ENCODE measurements at regions not wholly inside any gene's neighbourhood (a gene's known extent, or its start where the extent isn't known, plus 50 kb on each side); places are given as distances from the start of the nearest gene placed in this dataset.

DNA sequence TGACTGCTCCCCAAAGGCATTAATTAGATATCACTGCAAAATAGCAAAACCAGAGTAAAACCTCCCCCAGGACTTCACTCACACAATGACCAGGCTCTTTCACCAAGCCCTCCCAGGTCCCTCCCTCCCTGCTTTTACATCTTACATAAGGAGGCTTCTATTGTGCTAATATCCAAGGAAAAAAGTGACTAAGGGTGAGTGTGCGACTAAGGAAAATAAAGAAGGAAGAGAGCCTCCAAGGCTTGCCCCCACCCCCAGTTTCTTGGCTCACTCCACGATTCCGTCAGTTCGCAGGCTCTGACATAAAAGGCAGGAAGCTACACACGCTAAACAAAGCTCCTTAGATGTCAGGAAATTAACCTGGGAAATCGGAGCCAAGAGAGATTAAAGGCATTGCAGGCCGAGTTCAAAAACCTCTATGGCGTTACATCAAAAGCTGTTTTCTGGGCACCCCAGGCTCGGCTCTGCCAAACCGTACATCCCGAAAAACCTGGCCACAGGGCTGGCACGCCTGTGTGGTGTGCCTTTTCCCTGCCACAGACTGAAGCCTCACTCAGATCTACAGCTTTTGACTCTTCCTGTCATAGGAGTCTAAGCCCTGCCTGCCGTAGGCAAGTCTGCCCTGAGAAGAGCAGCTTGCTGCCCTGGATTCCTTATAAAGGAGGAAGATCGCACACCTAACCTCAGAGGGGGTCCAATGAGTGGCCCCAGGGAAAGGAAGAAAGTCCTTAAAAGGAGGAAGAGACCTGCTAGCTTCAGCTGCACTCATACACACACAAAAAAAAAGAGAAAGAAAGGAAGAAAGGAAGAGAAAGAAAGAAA, 67.0 kb upstream of the SERP2 start:
- CTCF ChIA-PET: no interaction called here
- Mint-ChIP-seq H3K27me3 (ENCODE audit: insufficient read depth, unreplicated experiment) (no peaks in the 10 kb centered on the region), H3K4me3 (ENCODE audit: unreplicated experiment) (no peak overlapping the region), H3K36me3 (ENCODE audit: insufficient read depth, unreplicated experiment) (no peaks in the 10 kb centered on the region), H3K4me1 (ENCODE audit: low read depth, unreplicated experiment) (peaks cover 19% of the 10 kb centered on the region), H3K27ac (ENCODE audit: unreplicated experiment) (peak overlapping the region; percentile 55), H3K9me3 (ENCODE audit: unreplicated experiment) (no peaks in the 10 kb centered on the region)
- Histone ChIP-seq H3K4me3 (ENCODE audit: low read depth, low read length) (no peak overlapping the region), H3K36me3 (ENCODE audit: control insufficient read depth, insufficient read depth, low read length) (no peaks in the 10 kb centered on the region), H3K27me3 (replicated peaks; ENCODE audit: control insufficient read depth, insufficient read depth, low read length) (no peaks in the 10 kb centered on the region), H3K9me3 (no peaks in the 10 kb centered on the region), H3K4me1 (peaks cover 6% of the 10 kb centered on the region; the same call in 1 of the 2 replicates)
- no TSS peak for BruUV-seq (replicated peaks)
- POLR2A ChIA-PET: interaction anchor here (1.0 kb wide), 1 partner anchor 130 kb away, joined by 3 read pairs; no protein-coding TSS in a partner anchor
- TF ChIP-seq, protein P1, sequence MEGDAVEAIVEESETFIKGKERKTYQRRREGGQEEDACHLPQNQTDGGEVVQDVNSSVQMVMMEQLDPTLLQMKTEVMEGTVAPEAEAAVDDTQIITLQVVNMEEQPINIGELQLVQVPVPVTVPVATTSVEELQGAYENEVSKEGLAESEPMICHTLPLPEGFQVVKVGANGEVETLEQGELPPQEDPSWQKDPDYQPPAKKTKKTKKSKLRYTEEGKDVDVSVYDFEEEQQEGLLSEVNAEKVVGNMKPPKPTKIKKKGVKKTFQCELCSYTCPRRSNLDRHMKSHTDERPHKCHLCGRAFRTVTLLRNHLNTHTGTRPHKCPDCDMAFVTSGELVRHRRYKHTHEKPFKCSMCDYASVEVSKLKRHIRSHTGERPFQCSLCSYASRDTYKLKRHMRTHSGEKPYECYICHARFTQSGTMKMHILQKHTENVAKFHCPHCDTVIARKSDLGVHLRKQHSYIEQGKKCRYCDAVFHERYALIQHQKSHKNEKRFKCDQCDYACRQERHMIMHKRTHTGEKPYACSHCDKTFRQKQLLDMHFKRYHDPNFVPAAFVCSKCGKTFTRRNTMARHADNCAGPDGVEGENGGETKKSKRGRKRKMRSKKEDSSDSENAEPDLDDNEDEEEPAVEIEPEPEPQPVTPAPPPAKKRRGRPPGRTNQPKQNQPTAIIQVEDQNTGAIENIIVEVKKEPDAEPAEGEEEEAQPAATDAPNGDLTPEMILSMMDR (IDR thresholded peaks at IDR 0.05; ENCODE audit: insufficient read depth in 1 of 2, low read depth in 1 of 2, low read length in 1 of 2, severe bottlenecking in 1 of 2, unreplicated experiment in 1 of 2): no peak
- no peak for DNase-seq
- intact Hi-C loops (cut with micrococcal nuclease; ENCODE audit: unreplicated experiment): loop anchor here (2.0 kb wide), 1 partner anchor 130 kb away; no protein-coding TSS in a partner anchor

DNA sequence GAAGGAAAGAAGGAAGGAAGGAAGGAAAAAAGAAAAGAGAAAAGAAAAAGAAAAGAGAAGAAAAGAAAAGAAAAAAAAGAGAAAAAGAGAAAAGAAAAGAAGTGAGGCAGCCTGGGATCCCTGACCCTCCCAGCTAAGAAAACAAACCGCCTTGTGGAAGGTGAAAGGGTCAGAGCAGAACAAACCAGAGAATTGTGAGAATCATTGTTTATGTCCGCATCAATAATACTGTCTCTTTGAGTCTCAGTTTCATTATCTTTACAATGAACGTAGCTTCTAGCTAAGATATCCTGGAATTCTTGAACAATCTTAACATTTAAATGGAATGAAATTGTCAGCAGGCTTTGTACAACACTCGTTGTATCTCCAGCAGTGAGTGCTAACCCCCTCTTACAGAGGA, 66.4 kb upstream of the SERP2 start:
- Histone ChIP-seq H3K4me3 (ENCODE audit: low read depth, low read length) (no peak overlapping the region), H3K27me3 (replicated peaks; ENCODE audit: control insufficient read depth, insufficient read depth, low read length) (no peaks in the 10 kb centered on the region), H3K4me1 (peaks cover 6% of the 10 kb centered on the region; the same call in 1 of the 2 replicates), H3K36me3 (ENCODE audit: control insufficient read depth, insufficient read depth, low read length) (no peaks in the 10 kb centered on the region), H3K9me3 (no peaks in the 10 kb centered on the region)
- H3K9me3 Mint-ChIP-seq (ENCODE audit: unreplicated experiment): no peaks in the 10 kb centered on the region
- no peaks in the 10 kb centered on the region for H3K27me3 Mint-ChIP-seq (ENCODE audit: insufficient read depth, unreplicated experiment)
- BruUV-seq (replicated peaks): no TSS peak
- H3K36me3 Mint-ChIP-seq (ENCODE audit: insufficient read depth, unreplicated experiment): no peaks in the 10 kb centered on the region
- TF ChIP-seq, protein P1 (IDR thresholded peaks at IDR 0.05; ENCODE audit: insufficient read depth in 1 of 2, low read depth in 1 of 2, low read length in 1 of 2, severe bottlenecking in 1 of 2, unreplicated experiment in 1 of 2): no peak
- CTCF ChIA-PET: no interaction called here
- no peak overlapping the region for H3K4me3 Mint-ChIP-seq (ENCODE audit: unreplicated experiment)
- DNase-seq: no peak
- H3K4me1 Mint-ChIP-seq (ENCODE audit: low read depth, unreplicated experiment): peaks cover 19% of the 10 kb centered on the region
- H3K27ac Mint-ChIP-seq (ENCODE audit: unreplicated experiment): peak overlapping the region; percentile 55
- intact Hi-C loops (cut with micrococcal nuclease; ENCODE audit: unreplicated experiment): loop anchor here (2.0 kb wide), 1 partner anchor 130 kb away; no protein-coding TSS in a partner anchor
- POLR2A ChIA-PET: interaction anchor here (0.6 to 1.0 kb wide), 3 partner anchors 94 to 129 kb away, joined by 3 to 4 read pairs (median 3); no protein-coding TSS in a partner anchor

DNA sequence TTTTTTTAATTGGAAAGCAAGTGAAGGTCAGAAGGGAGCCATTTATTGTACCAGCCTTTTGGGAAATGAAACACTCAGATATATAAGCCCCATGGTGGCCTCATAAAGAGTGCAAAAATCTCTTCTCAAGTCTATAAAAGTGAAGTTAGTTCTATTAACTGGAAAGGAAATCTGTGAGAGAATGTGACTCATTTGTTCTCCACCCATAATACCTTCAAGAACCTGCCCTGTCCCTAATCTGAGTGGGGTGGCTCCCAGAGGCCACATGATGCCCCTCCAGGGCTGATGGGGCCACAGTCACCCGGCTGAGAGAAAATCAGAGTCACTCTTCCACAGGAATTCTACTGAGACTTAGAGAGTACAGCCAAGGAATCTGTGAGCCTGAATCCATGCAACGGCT, 65.8 kb upstream of the SERP2 start:
- H3K36me3 Mint-ChIP-seq (ENCODE audit: insufficient read depth, unreplicated experiment): no peaks in the 10 kb centered on the region
- no peaks in the 10 kb centered on the region for H3K27me3 Mint-ChIP-seq (ENCODE audit: insufficient read depth, unreplicated experiment)
- no peaks in the 10 kb centered on the region for H3K9me3 ChIP-seq
- no TSS peak for BruUV-seq (replicated peaks)
- peaks cover 6% of the 10 kb centered on the region; the same call in 1 of the 2 replicates for H3K4me1 ChIP-seq
- no peaks in the 10 kb centered on the region for H3K27me3 ChIP-seq (replicated peaks; ENCODE audit: control insufficient read depth, insufficient read depth, low read length)
- no peaks in the 10 kb centered on the region for H3K36me3 ChIP-seq (ENCODE audit: control insufficient read depth, insufficient read depth, low read length)
- POLR2A ChIA-PET: interaction anchor here (0.6 kb wide), 2 partner anchors 95 to 101 kb away, joined by 3 to 4 read pairs; no protein-coding TSS in a partner anchor
- H3K4me3 ChIP-seq (ENCODE audit: low read depth, low read length): no peak overlapping the region
- no peak for DNase-seq
- TF ChIP-seq, protein P1 (IDR thresholded peaks at IDR 0.05; ENCODE audit: insufficient read depth in 1 of 2, low read depth in 1 of 2, low read length in 1 of 2, severe bottlenecking in 1 of 2, unreplicated experiment in 1 of 2): no peak
- H3K4me1 Mint-ChIP-seq (ENCODE audit: low read depth, unreplicated experiment): peaks cover 19% of the 10 kb centered on the region
- no peak overlapping the region for H3K4me3 Mint-ChIP-seq (ENCODE audit: unreplicated experiment)
- intact Hi-C loops (cut with micrococcal nuclease; ENCODE audit: unreplicated experiment): loop anchor here (2.0 kb wide), 1 partner anchor 129 kb away; no protein-coding TSS in a partner anchor
- CTCF ChIA-PET: no interaction called here
- H3K27ac Mint-ChIP-seq (ENCODE audit: unreplicated experiment): no peak overlapping the region
- no peaks in the 10 kb centered on the region for H3K9me3 Mint-ChIP-seq (ENCODE audit: unreplicated experiment)

Measured in Caco-2 (cell line).